Peyer's patch (tissue), 4 donors: ENCODE measurements at regions not wholly inside any gene's neighbourhood (a gene's known extent, or its start where the extent isn't known, plus 50 kb on each side); places are given as distances from the start of the nearest gene placed in this dataset.

Experiments
- POLR2A ChIP-seq, 2 donors: fragments of 450-650 bp; IDR thresholded peaks; one replicate each; pipeline ENCODE4 v1.5.1; 2017; ENCODE audit warnings: antibody characterized with exemption in 2 of 2, mild to moderate bottlenecking in 2 of 2, moderate library complexity in 2 of 2
- TF ChIP-seq, protein P1 (sequence below), 6 experiments: fragments of 450-650 bp in 4 of 6; fragments of 200-600 bp in 2 of 6; sonication (generic) in 1 of 6; IDR thresholded peaks; one replicate each; pipeline ENCODE4 v1.5.1; 2017 to 2019; ENCODE audit warnings: antibody characterized with exemption in 6 of 6, mild to moderate bottlenecking in 3 of 6, moderate library complexity in 1 of 6

GRCh38 chr6:14573267-14573666 lies 455.7 kb downstream of the CD83 start:
- TF ChIP-seq, protein P1, sequence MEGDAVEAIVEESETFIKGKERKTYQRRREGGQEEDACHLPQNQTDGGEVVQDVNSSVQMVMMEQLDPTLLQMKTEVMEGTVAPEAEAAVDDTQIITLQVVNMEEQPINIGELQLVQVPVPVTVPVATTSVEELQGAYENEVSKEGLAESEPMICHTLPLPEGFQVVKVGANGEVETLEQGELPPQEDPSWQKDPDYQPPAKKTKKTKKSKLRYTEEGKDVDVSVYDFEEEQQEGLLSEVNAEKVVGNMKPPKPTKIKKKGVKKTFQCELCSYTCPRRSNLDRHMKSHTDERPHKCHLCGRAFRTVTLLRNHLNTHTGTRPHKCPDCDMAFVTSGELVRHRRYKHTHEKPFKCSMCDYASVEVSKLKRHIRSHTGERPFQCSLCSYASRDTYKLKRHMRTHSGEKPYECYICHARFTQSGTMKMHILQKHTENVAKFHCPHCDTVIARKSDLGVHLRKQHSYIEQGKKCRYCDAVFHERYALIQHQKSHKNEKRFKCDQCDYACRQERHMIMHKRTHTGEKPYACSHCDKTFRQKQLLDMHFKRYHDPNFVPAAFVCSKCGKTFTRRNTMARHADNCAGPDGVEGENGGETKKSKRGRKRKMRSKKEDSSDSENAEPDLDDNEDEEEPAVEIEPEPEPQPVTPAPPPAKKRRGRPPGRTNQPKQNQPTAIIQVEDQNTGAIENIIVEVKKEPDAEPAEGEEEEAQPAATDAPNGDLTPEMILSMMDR (IDR thresholded peaks at IDR 0.05): no peak
- TF ChIP-seq POLR2A (IDR thresholded peaks at IDR 0.05): no peak
